WTC11 (cell line): ENCODE measurements at regions not wholly inside any gene's neighbourhood (a gene's known extent, or its start where the extent isn't known, plus 50 kb on each side); places are given as distances from the start of the nearest gene placed in this dataset.

Experiments used
- ATAC-seq: fragments of 200-7000 bp; cut with Tn5 transposase; 2 replicates; pipeline ENCODE4 v1.10.0; 2021; ENCODE audit warnings: mild to moderate bottlenecking, moderate library complexity
- CTCF ChIA-PET: fragments of 300-600 bp; sonication (Branson Sonifier 250); formaldehyde crosslinking; loops from one replicate; lab custom pipeline; 2021; ENCODE audit warnings: antibody characterized with exemption; lab: Charles Lee
- POLR2A ChIA-PET: fragments of 350-600 bp; sonication (Branson Sonifier 250); formaldehyde crosslinking; loops from one replicate; lab custom pipeline; 2021; ENCODE audit warnings: antibody characterized with exemption; lab: Charles Lee
- DNase-seq: peaks from one replicate; pipeline ENCODE4 v3.0.0; 2021; ENCODE audit warnings: low spot score
- H3K27ac Mint-ChIP-seq: 2 replicates; pipeline ENCODE4 v1.8.0; 2021; ENCODE audit warnings: mixed read lengths
- H3K27me3 Mint-ChIP-seq: 2 replicates; pipeline ENCODE4 v1.8.0; 2021; ENCODE audit warnings: low read depth, mild to moderate bottlenecking, moderate library complexity, mixed read lengths
- H3K36me3 Mint-ChIP-seq: 2 replicates; pipeline ENCODE4 v1.8.0; 2021; ENCODE audit warnings: mixed read lengths
- H3K4me1 Mint-ChIP-seq: 2 replicates; pipeline ENCODE4 v1.8.0; 2022; ENCODE audit warnings: mixed read lengths
- H3K4me3 Mint-ChIP-seq: 2 replicates; pipeline ENCODE4 v1.8.0; 2021; ENCODE audit warnings: mild to moderate bottlenecking, moderate library complexity, mixed read lengths
- H3K9me3 Mint-ChIP-seq: 2 replicates; pipeline ENCODE4 v1.8.0; 2021; ENCODE audit warnings: mixed read lengths
- CBFB ChIP-seq: sonication (generic); formaldehyde crosslinking; IDR thresholded peaks from 2 replicates; pipeline ENCODE4 v1.8.1; 2022; ENCODE audit warnings: mild to moderate bottlenecking, low read depth, missing genetic modification reagents
- EMX1 ChIP-seq: fragments of 250-450 bp; sonication (Bioruptor Pico); IDR thresholded peaks from 2 replicates; pipeline ENCODE4 v1.8.0; 2021; ENCODE audit warnings: mild to moderate bottlenecking
- JAZF1 ChIP-seq: fragments of 250-450 bp; sonication (Bioruptor Pico); IDR thresholded peaks from 2 replicates; pipeline ENCODE4 v1.9.0; 2021; ENCODE audit warnings: moderate library complexity, mild to moderate bottlenecking, inconsistent platforms
- KAT7 ChIP-seq: sonication (generic); formaldehyde crosslinking; IDR thresholded peaks from 2 replicates; pipeline ENCODE4 v1.8.1; 2023; ENCODE audit warnings: missing genetic modification reagents, mild to moderate bottlenecking, borderline replicate concordance
- NFE2L1 ChIP-seq: sonication (generic); formaldehyde crosslinking; IDR thresholded peaks from 2 replicates; pipeline ENCODE4 v1.8.1; 2023; ENCODE audit warnings: missing genetic modification reagents
- NR1H2 ChIP-seq: sonication (generic); formaldehyde crosslinking; IDR thresholded peaks from 2 replicates; pipeline ENCODE4 v1.9.0; 2021; ENCODE audit warnings: mild to moderate bottlenecking, moderate library complexity, missing genetic modification reagents
- SMAD3 ChIP-seq: sonication (generic); formaldehyde crosslinking; IDR thresholded peaks from 2 replicates; pipeline ENCODE4 v1.8.0; 2022; ENCODE audit warnings: missing genetic modification reagents, mild to moderate bottlenecking, borderline replicate concordance
- TCF7 ChIP-seq: sonication (generic); formaldehyde crosslinking; IDR thresholded peaks from 2 replicates; pipeline ENCODE4 v1.8.0; 2022; ENCODE audit warnings: mild to moderate bottlenecking, low read depth, missing genetic modification reagents, moderate library complexity
- TEAD4 ChIP-seq: sonication (generic); formaldehyde crosslinking; IDR thresholded peaks from 2 replicates; pipeline ENCODE4 v1.8.0; 2022; ENCODE audit warnings: mild to moderate bottlenecking, missing genetic modification reagents
- ZNF317 ChIP-seq: sonication (generic); formaldehyde crosslinking; IDR thresholded peaks from 2 replicates; pipeline ENCODE4 v1.8.1; 2023; ENCODE audit warnings: low read depth, mild to moderate bottlenecking, moderate library complexity, missing genetic modification reagents, borderline replicate concordance
- ZNF423 ChIP-seq: fragments of 250-450 bp; sonication (Bioruptor Pico); IDR thresholded peaks from 2 replicates; pipeline ENCODE4 v2.1.2; 2022; ENCODE audit warnings: mild to moderate bottlenecking, moderate library complexity
- TF ChIP-seq, protein P1 (sequence below): sonication (generic); formaldehyde crosslinking; IDR thresholded peaks from 2 replicates; pipeline ENCODE4 v1.8.1; 2022; ENCODE audit warnings: low read depth, mild to moderate bottlenecking, moderate library complexity, missing genetic modification reagents, borderline replicate concordance
- TF ChIP-seq, protein P2 (sequence below): sonication (generic); formaldehyde crosslinking; IDR thresholded peaks from 2 replicates; pipeline ENCODE4 v1.8.0; 2022; ENCODE audit warnings: missing genetic modification reagents
- TF ChIP-seq, protein P3 (sequence below): sonication (generic); formaldehyde crosslinking; IDR thresholded peaks from 2 replicates; pipeline ENCODE4 v1.8.1; 2022; ENCODE audit warnings: mild to moderate bottlenecking, missing genetic modification reagents, moderate library complexity, borderline replicate concordance
- TF ChIP-seq, protein P4 (sequence below): sonication (generic); formaldehyde crosslinking; IDR thresholded peaks from 2 replicates; pipeline ENCODE4 v1.8.0; 2022; ENCODE audit warnings: mild to moderate bottlenecking, missing genetic modification reagents
- TF ChIP-seq, protein P5 (sequence below): fragments of 250-450 bp; sonication (Bioruptor Pico); IDR thresholded peaks from 2 replicates; pipeline ENCODE4 v1.8.0; 2021; ENCODE audit warnings: mild to moderate bottlenecking
- TF ChIP-seq, protein P6 (sequence below): sonication (generic); formaldehyde crosslinking; IDR thresholded peaks from 2 replicates; pipeline ENCODE4 v1.8.1; 2023; ENCODE audit warnings: mild to moderate bottlenecking, missing genetic modification reagents
- TF ChIP-seq, protein P7 (sequence below): sonication (generic); formaldehyde crosslinking; IDR thresholded peaks from 2 replicates; pipeline ENCODE4 v1.8.1; 2022; ENCODE audit warnings: mild to moderate bottlenecking, moderate library complexity, missing genetic modification reagents

DNA sequence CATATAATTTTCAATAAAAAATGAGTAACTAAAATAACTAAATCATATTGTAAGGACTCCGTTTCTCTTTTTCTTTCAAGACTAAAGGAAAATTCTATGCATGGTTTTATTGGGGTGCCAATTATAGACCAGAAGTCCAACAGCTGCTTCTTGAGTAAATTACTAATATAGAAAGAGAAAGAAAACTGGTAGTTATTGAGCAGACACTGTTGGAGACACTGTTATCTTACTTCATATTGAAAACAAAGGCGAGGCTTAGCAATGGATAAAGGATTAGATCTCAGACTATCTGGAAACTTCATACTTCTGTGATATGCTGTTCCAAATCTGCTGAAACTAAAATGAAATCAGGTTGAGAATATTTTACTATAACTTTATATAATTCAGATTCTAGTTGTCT, 169.6 kb upstream of the EYS start:
- Mint-ChIP-seq H3K9me3 (peaks cover 23% of the 10 kb centered on the region), H3K27ac (no peak overlapping the region), H3K4me3 (no peak overlapping the region), H3K4me1 (peaks cover 10% of the 10 kb centered on the region), H3K27me3 (no peaks in the 10 kb centered on the region; the same call in 1 of the 2 replicates), H3K36me3 (peaks cover 15% of the 10 kb centered on the region)
- no peak for ATAC-seq
- no peak for TF ChIP-seq NFE2L1
- TF ChIP-seq ZNF317 (CRISPR knock-in tag), result no peak
- no peak for TF ChIP-seq EMX1 (CRISPR knock-in tag)
- TF ChIP-seq, protein P1, sequence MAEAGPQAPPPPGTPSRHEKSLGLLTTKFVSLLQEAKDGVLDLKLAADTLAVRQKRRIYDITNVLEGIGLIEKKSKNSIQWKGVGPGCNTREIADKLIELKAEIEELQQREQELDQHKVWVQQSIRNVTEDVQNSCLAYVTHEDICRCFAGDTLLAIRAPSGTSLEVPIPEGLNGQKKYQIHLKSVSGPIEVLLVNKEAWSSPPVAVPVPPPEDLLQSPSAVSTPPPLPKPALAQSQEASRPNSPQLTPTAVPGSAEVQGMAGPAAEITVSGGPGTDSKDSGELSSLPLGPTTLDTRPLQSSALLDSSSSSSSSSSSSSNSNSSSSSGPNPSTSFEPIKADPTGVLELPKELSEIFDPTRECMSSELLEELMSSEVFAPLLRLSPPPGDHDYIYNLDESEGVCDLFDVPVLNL (CRISPR knock-in tag), result no peak
- TF ChIP-seq, protein P2, sequence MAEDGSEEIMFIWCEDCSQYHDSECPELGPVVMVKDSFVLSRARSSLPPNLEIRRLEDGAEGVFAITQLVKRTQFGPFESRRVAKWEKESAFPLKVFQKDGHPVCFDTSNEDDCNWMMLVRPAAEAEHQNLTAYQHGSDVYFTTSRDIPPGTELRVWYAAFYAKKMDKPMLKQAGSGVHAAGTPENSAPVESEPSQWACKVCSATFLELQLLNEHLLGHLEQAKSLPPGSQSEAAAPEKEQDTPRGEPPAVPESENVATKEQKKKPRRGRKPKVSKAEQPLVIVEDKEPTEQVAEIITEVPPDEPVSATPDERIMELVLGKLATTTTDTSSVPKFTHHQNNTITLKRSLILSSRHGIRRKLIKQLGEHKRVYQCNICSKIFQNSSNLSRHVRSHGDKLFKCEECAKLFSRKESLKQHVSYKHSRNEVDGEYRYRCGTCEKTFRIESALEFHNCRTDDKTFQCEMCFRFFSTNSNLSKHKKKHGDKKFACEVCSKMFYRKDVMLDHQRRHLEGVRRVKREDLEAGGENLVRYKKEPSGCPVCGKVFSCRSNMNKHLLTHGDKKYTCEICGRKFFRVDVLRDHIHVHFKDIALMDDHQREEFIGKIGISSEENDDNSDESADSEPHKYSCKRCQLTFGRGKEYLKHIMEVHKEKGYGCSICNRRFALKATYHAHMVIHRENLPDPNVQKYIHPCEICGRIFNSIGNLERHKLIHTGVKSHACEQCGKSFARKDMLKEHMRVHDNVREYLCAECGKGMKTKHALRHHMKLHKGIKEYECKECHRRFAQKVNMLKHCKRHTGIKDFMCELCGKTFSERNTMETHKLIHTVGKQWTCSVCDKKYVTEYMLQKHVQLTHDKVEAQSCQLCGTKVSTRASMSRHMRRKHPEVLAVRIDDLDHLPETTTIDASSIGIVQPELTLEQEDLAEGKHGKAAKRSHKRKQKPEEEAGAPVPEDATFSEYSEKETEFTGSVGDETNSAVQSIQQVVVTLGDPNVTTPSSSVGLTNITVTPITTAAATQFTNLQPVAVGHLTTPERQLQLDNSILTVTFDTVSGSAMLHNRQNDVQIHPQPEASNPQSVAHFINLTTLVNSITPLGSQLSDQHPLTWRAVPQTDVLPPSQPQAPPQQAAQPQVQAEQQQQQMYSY, result no peak
- TF ChIP-seq KAT7, result no peak
- TF ChIP-seq, protein P3, sequence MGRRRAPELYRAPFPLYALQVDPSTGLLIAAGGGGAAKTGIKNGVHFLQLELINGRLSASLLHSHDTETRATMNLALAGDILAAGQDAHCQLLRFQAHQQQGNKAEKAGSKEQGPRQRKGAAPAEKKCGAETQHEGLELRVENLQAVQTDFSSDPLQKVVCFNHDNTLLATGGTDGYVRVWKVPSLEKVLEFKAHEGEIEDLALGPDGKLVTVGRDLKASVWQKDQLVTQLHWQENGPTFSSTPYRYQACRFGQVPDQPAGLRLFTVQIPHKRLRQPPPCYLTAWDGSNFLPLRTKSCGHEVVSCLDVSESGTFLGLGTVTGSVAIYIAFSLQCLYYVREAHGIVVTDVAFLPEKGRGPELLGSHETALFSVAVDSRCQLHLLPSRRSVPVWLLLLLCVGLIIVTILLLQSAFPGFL, result no peak
- no peak for TF ChIP-seq TCF7 (CRISPR knock-in tag)
- TF ChIP-seq SMAD3 (CRISPR knock-in tag), result no peak
- TF ChIP-seq TEAD4 (CRISPR knock-in tag), result no peak
- TF ChIP-seq, protein P4, sequence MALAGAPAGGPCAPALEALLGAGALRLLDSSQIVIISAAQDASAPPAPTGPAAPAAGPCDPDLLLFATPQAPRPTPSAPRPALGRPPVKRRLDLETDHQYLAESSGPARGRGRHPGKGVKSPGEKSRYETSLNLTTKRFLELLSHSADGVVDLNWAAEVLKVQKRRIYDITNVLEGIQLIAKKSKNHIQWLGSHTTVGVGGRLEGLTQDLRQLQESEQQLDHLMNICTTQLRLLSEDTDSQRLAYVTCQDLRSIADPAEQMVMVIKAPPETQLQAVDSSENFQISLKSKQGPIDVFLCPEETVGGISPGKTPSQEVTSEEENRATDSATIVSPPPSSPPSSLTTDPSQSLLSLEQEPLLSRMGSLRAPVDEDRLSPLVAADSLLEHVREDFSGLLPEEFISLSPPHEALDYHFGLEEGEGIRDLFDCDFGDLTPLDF (CRISPR knock-in tag), result no peak
- no peak for TF ChIP-seq JAZF1 (CRISPR knock-in tag)
- TF ChIP-seq, protein P5, sequence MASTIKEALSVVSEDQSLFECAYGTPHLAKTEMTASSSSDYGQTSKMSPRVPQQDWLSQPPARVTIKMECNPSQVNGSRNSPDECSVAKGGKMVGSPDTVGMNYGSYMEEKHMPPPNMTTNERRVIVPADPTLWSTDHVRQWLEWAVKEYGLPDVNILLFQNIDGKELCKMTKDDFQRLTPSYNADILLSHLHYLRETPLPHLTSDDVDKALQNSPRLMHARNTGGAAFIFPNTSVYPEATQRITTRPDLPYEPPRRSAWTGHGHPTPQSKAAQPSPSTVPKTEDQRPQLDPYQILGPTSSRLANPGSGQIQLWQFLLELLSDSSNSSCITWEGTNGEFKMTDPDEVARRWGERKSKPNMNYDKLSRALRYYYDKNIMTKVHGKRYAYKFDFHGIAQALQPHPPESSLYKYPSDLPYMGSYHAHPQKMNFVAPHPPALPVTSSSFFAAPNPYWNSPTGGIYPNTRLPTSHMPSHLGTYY (CRISPR knock-in tag), result no peak
- TF ChIP-seq, protein P6, sequence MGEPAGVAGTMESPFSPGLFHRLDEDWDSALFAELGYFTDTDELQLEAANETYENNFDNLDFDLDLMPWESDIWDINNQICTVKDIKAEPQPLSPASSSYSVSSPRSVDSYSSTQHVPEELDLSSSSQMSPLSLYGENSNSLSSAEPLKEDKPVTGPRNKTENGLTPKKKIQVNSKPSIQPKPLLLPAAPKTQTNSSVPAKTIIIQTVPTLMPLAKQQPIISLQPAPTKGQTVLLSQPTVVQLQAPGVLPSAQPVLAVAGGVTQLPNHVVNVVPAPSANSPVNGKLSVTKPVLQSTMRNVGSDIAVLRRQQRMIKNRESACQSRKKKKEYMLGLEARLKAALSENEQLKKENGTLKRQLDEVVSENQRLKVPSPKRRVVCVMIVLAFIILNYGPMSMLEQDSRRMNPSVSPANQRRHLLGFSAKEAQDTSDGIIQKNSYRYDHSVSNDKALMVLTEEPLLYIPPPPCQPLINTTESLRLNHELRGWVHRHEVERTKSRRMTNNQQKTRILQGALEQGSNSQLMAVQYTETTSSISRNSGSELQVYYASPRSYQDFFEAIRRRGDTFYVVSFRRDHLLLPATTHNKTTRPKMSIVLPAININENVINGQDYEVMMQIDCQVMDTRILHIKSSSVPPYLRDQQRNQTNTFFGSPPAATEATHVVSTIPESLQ, result no peak
- TF ChIP-seq CBFB (CRISPR knock-in tag), result no peak
- no peak for TF ChIP-seq ZNF423 (CRISPR knock-in tag)
- TF ChIP-seq NR1H2 (CRISPR knock-in tag), result no peak
- TF ChIP-seq, protein P7, sequence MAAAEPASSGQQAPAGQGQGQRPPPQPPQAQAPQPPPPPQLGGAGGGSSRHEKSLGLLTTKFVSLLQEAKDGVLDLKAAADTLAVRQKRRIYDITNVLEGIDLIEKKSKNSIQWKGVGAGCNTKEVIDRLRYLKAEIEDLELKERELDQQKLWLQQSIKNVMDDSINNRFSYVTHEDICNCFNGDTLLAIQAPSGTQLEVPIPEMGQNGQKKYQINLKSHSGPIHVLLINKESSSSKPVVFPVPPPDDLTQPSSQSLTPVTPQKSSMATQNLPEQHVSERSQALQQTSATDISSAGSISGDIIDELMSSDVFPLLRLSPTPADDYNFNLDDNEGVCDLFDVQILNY (CRISPR knock-in tag), result no peak
- DNase-seq, result no peak
- CTCF ChIA-PET, result no interaction called here
- POLR2A ChIA-PET, result no interaction called here
